ENCODE measurements at regions not wholly inside any gene's neighbourhood (a gene's known extent, or its start where the extent isn't known, plus 50 kb on each side); places are given as distances from the start of the nearest gene placed in this dataset.

DNA sequence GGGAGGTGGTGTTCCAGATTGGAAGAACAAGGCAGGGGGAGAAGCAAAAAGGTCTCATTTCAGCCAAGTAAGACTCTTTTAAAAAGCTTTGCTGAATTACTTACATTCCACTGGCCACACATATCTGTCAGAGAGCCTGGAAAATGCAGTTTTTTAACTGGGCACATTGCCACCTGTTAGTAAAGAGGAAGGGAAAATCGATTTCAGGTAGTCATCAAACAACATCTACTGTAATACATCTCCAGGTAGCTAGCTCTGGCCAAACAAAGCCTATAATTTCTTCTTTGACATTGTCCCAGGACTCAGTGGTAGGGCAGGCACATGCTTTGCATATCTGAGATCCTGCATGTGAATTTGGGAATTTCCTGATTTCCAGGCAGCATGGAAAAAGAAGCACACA is 480.7 kb upstream of the SUCLG2 start:
- ATAC-seq (ENCODE audit: insufficient read depth, low FRiP score) = no peak
- 29 to 47% methylated on average over 1 of the region's 1 CpG for WGBS, 2 donors

DNA sequence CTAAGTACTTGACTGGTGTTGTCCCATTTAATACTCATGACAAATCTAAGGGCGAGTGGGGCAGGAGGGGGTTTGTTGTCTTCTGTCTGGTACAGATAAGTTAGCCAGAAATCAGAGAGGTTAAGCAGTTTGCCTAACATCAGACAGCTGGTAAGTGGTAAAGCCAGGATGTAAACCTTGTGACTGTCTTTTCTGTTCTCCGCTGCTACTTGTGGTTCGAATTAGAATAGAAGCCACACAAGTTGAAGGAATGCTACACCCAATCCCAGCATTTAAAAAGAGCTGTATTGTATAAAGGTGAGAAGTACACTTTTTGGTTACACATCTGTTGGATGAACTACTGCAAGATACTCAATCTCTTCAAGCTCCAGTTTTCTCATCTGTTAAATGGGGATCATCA is 474.7 kb upstream of the SUCLG2 start:
- H3K36me3 ChIP-seq (ENCODE audit: control insufficient read depth in 4 of 4, insufficient read depth in 4 of 4, low read length in 4 of 4) = no peaks in the 10 kb centered on the region
- no peak for DNase-seq

More for the DNA sequence above, 480.7 kb upstream of the SUCLG2 start:
- H3K9me3 ChIP-seq (ENCODE audit: control insufficient read depth in 4 of 4, insufficient read depth in 3 of 4, low read length in 3 of 4) = peaks cover 0 to 3% (median 0%) of the 10 kb centered on the region in 4 donors
- H3K27me3 ChIP-seq (ENCODE audit: control insufficient read depth in 3 of 3, insufficient read depth in 3 of 3, low read length in 2 of 3) = peaks cover 0 to 6% (median 2%) of the 10 kb centered on the region in 3 donors
- H3K4me3 ChIP-seq = no peak overlapping the region
- no peak overlapping the region for H3K9ac ChIP-seq (ENCODE audit: insufficient read depth in 1 of 2, low read length in 2 of 2)
- H3K36me3 ChIP-seq (ENCODE audit: control insufficient read depth in 4 of 4, insufficient read depth in 4 of 4, low read length in 4 of 4) = no peaks in the 10 kb centered on the region
- no peak overlapping the region for H3K27ac ChIP-seq (ENCODE audit: low read depth in 1 of 2, low read length in 1 of 2)
- peak in 1 of 3 donors; percentile 13 for DNase-seq
- peaks cover 0 to 13% (median 0%) of the 10 kb centered on the region in 5 donors for H3K4me1 ChIP-seq (ENCODE audit: control insufficient read depth in 5 of 5, insufficient read depth in 5 of 5, low read length in 5 of 5)
- TF ChIP-seq, protein P1, sequence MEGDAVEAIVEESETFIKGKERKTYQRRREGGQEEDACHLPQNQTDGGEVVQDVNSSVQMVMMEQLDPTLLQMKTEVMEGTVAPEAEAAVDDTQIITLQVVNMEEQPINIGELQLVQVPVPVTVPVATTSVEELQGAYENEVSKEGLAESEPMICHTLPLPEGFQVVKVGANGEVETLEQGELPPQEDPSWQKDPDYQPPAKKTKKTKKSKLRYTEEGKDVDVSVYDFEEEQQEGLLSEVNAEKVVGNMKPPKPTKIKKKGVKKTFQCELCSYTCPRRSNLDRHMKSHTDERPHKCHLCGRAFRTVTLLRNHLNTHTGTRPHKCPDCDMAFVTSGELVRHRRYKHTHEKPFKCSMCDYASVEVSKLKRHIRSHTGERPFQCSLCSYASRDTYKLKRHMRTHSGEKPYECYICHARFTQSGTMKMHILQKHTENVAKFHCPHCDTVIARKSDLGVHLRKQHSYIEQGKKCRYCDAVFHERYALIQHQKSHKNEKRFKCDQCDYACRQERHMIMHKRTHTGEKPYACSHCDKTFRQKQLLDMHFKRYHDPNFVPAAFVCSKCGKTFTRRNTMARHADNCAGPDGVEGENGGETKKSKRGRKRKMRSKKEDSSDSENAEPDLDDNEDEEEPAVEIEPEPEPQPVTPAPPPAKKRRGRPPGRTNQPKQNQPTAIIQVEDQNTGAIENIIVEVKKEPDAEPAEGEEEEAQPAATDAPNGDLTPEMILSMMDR (IDR thresholded peaks at IDR 0.05; ENCODE audit: control extremely low read depth, extremely low read depth) = no peak

GRCh38 chr3:68123231-68123630 is 468.8 kb upstream of the SUCLG2 start:
- TF ChIP-seq, protein P1 (IDR thresholded peaks at IDR 0.05; ENCODE audit: control extremely low read depth, extremely low read depth) = no peak
- DNase-seq = no peak
- ATAC-seq (ENCODE audit: insufficient read depth, low FRiP score) = no peak
- H3K36me3 ChIP-seq (ENCODE audit: control insufficient read depth in 4 of 4, insufficient read depth in 4 of 4, low read length in 4 of 4) = no peaks in the 10 kb centered on the region
- no peak overlapping the region for H3K27ac ChIP-seq (ENCODE audit: low read depth in 1 of 2, low read length in 1 of 2)
- H3K9me3 ChIP-seq (ENCODE audit: control insufficient read depth in 4 of 4, insufficient read depth in 3 of 4, low read length in 3 of 4) = peaks cover 0 to 4% (median 0%) of the 10 kb centered on the region in 4 donors
- no peaks in the 10 kb centered on the region for H3K4me1 ChIP-seq (ENCODE audit: control insufficient read depth in 5 of 5, insufficient read depth in 5 of 5, low read length in 5 of 5)
- no peak overlapping the region for H3K4me3 ChIP-seq
- no peak overlapping the region for H3K9ac ChIP-seq (ENCODE audit: insufficient read depth in 1 of 2, low read length in 2 of 2)
- 69 to 74% methylated on average over 4 of the region's 4 CpGs for WGBS, 2 donors
- H3K27me3 ChIP-seq (ENCODE audit: control insufficient read depth in 3 of 3, insufficient read depth in 3 of 3, low read length in 2 of 3) = no peaks in the 10 kb centered on the region

More for the DNA sequence above, 474.7 kb upstream of the SUCLG2 start:
- 73 to 84% methylated on average over 3 of the region's 3 CpGs for WGBS, 2 donors
- TF ChIP-seq, protein P1 (IDR thresholded peaks at IDR 0.05; ENCODE audit: control extremely low read depth, extremely low read depth) = no peak
- Histone ChIP-seq H3K9me3 (ENCODE audit: control insufficient read depth in 4 of 4, insufficient read depth in 3 of 4, low read length in 3 of 4) (peaks cover 0 to 4% (median 0%) of the 10 kb centered on the region in 4 donors), H3K27ac (ENCODE audit: low read depth in 1 of 2, low read length in 1 of 2) (no peak overlapping the region), H3K4me1 (ENCODE audit: control insufficient read depth in 5 of 5, insufficient read depth in 5 of 5, low read length in 5 of 5) (peaks cover 0 to under 1% (median 0%) of the 10 kb centered on the region in 5 donors), H3K4me3 (no peak overlapping the region), H3K9ac (ENCODE audit: insufficient read depth in 1 of 2, low read length in 2 of 2) (no peak overlapping the region), H3K27me3 (ENCODE audit: control insufficient read depth in 3 of 3, insufficient read depth in 3 of 3, low read length in 2 of 3) (peaks cover 0 to 6% (median 0%) of the 10 kb centered on the region in 3 donors)
- ATAC-seq (ENCODE audit: insufficient read depth, low FRiP score) = no peak

DNA sequence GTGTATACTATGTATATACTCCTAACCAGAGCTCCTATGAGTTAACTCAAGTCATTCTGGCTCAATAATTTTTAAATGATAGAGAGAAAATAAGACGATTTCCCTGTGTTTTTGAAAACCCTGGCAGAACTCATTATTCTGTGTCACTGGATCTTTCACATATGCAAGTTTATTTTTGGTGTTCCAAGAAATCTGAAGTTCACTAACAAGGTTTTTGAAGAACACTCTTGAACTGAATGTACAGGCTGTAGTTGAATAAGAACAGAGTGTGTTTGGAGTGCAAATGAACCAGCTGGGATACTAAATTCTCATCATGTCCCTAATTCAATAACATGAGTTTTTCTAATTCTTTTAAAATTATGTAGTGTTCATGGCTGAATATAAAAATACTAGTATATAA is 466.9 kb upstream of the SUCLG2 start:
- Histone ChIP-seq H3K9me3 (ENCODE audit: control insufficient read depth in 4 of 4, insufficient read depth in 3 of 4, low read length in 3 of 4) (no peaks in the 10 kb centered on the region), H3K4me3 (no peak overlapping the region), H3K9ac (ENCODE audit: insufficient read depth in 1 of 2, low read length in 2 of 2) (no peak overlapping the region), H3K27me3 (ENCODE audit: control insufficient read depth in 3 of 3, insufficient read depth in 3 of 3, low read length in 2 of 3) (no peaks in the 10 kb centered on the region), H3K4me1 (ENCODE audit: control insufficient read depth in 5 of 5, insufficient read depth in 5 of 5, low read length in 5 of 5) (no peaks in the 10 kb centered on the region), H3K27ac (ENCODE audit: low read depth in 1 of 2, low read length in 1 of 2) (no peak overlapping the region), H3K36me3 (ENCODE audit: control insufficient read depth in 4 of 4, insufficient read depth in 4 of 4, low read length in 4 of 4) (no peaks in the 10 kb centered on the region)
- ATAC-seq (ENCODE audit: insufficient read depth, low FRiP score) (no peak), DNase-seq (peak in 1 of 3 donors; percentile 12)
- TF ChIP-seq, protein P1 (IDR thresholded peaks at IDR 0.05; ENCODE audit: control extremely low read depth, extremely low read depth) = no peak
- WGBS, 2 donors = 45 to 59% methylated on average over 1 of the region's 1 CpG
